GM12864 (cell line): ENCODE measurements at regions not wholly inside any gene's neighbourhood (a gene's known extent, or its start where the extent isn't known, plus 50 kb on each side); places are given as distances from the start of the nearest gene placed in this dataset.

ENCODE experiments used
- DNase-seq: peaks from one replicate; pipeline ENCODE4 v3.0.0-alpha.2; 2011; ENCODE audit warnings: low read depth
- H3K4me3 ChIP-seq: 2 replicates; pipeline ENCODE4 v1.5.1; 2011; ENCODE audit warnings: mild to moderate bottlenecking, low read depth, low read length, control low read depth
- TF ChIP-seq, protein P1 (sequence below): IDR thresholded peaks from 2 replicates; pipeline ENCODE4 v1.5.1; 2011; ENCODE audit warnings: low read depth, mild to moderate bottlenecking, moderate library complexity, low read length, control low read depth, inconsistent platforms; ENCODE audit errors: missing control alignments

DNA sequence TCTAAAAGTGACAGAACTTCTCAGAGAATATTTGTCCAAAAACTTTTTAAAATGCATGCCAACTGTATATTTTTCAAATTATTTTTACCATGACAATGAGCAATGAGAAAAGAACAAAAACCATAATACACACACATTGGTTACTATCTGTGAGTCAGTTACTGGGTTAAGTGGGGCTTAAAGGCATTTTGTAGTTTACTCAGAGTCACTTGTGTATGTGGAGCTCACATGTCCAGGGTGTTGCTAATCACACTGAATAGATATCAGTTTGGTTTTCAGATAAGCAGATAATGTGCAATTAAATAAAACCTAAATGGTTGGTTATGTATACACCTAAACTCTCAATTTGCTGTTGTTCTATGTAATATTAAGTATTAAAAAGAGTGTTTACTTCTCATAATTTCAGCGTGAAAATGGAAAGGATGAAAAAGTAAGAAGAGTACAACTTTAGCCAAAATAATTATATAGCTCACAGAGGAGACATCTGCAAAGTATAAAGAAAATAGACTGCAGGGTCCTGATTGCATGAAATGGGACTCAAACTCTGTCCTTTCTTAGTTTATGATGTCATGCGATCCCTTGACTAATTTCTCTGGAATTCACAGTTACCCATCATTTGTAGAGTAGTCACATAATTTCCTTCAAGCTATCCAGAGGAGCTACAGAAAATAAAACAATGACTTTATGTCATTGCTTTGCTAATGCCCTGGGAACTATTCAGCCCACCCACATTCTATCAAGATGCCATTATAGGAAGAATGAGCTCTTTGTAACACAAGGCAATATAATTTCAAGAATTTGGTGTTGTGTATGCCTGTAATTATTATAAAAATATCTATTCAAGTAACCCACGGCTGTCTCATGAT lies 388.0 kb upstream of the ZNF608 start:
- no peak overlapping the region for H3K4me3 ChIP-seq
- TF ChIP-seq, protein P1, sequence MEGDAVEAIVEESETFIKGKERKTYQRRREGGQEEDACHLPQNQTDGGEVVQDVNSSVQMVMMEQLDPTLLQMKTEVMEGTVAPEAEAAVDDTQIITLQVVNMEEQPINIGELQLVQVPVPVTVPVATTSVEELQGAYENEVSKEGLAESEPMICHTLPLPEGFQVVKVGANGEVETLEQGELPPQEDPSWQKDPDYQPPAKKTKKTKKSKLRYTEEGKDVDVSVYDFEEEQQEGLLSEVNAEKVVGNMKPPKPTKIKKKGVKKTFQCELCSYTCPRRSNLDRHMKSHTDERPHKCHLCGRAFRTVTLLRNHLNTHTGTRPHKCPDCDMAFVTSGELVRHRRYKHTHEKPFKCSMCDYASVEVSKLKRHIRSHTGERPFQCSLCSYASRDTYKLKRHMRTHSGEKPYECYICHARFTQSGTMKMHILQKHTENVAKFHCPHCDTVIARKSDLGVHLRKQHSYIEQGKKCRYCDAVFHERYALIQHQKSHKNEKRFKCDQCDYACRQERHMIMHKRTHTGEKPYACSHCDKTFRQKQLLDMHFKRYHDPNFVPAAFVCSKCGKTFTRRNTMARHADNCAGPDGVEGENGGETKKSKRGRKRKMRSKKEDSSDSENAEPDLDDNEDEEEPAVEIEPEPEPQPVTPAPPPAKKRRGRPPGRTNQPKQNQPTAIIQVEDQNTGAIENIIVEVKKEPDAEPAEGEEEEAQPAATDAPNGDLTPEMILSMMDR = no peak
- DNase-seq = no peak

GRCh38 chr5:125137535-125137934 lies 391.1 kb upstream of the ZNF608 start:
- H3K4me3 ChIP-seq = no peak overlapping the region
- TF ChIP-seq, protein P1 = no peak
- DNase-seq = no peak

DNA sequence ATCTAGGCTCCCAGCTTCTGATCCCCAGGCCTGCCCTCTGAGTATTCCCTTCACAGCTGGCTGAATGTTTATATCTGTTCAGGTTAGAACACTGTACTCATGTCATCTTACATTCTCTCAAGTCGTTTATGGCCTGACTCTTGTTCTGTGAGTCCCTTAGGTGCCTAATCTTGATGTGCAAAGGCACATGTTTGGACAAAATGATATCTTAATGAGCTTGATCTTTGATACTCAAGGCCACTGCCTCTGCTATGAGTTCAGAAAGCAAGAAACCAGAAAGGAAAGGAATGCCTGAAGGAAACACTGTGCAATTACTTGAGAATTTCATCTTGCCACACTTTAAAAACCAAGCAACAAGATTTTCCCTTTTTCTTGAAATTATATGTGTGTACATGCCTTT lies 391.8 kb upstream of the ZNF608 start:
- H3K4me3 ChIP-seq = no peak overlapping the region
- DNase-seq = no peak
- TF ChIP-seq, protein P1 = no peak

GRCh38 chr5:125139590-125139989 lies 393.2 kb upstream of the ZNF608 start:
- no peak for DNase-seq
- TF ChIP-seq, protein P1 = no peak
- no peak overlapping the region for H3K4me3 ChIP-seq

DNA sequence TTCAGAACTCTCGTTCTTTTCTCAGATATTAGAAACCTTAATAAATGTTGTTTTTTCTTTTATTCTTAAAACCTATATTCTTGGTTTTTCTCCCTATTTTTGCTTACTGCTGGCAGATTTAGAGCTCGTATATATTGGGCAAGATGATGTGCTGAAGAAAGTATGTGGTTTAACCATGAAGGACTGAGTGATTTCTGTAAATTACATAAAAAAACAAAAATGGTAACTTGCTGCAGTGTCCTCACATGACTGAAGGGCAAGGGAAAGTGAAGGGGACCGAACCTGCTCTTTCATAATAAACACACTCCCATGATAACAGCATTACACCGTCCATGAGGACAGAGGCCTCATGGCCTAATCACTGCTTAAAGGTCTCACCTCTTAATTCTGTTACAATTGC lies 393.8 kb upstream of the ZNF608 start:
- H3K4me3 ChIP-seq = no peak overlapping the region
- TF ChIP-seq, protein P1 = no peak
- no peak for DNase-seq

GRCh38 chr5:125140855-125141254 lies 394.4 kb upstream of the ZNF608 start:
- TF ChIP-seq, protein P1 = no peak
- no peak overlapping the region for H3K4me3 ChIP-seq
- no peak for DNase-seq

GRCh38 chr5:125142458-125142857 lies 396.0 kb upstream of the ZNF608 start:
- DNase-seq = no peak

More at GRCh38 chr5:125142458-125142857, 396.0 kb upstream of the ZNF608 start:
- H3K4me3 ChIP-seq = no peak overlapping the region
- TF ChIP-seq, protein P1 = no peak
